Osteoblast (primary cell): ENCODE measurements at regions not wholly inside any gene's neighbourhood (a gene's known extent, or its start where the extent isn't known, plus 50 kb on each side); places are given as distances from the start of the nearest gene placed in this dataset.

ENCODE experiments used
- DNase-seq: peaks from one replicate; pipeline ENCODE4 v3.0.0; 2011; ENCODE audit warnings: low spot score, mixed read lengths; ENCODE audit not compliant: insufficient read length; ENCODE audit errors: missing footprints
- H2AFZ ChIP-seq: 2 replicates; pipeline ENCODE4 v1.6.0; 2011; ENCODE audit warnings: mild to moderate bottlenecking, low read length
- H3K27ac ChIP-seq: 2 replicates; pipeline ENCODE4 v1.5.1; 2011; ENCODE audit warnings: mild to moderate bottlenecking, low read depth, low read length, moderate library complexity
- H3K27me3 ChIP-seq: 2 replicates; pipeline ENCODE4 v1.6.0; 2012; ENCODE audit warnings: mild to moderate bottlenecking, control low read depth, inconsistent platforms, low read length, moderate library complexity; ENCODE audit not compliant: insufficient read depth
- H3K36me3 ChIP-seq: 2 replicates; pipeline ENCODE4 v1.5.1; 2011; ENCODE audit warnings: mild to moderate bottlenecking, low read length, control low read depth, moderate library complexity; ENCODE audit not compliant: insufficient read depth
- H3K4me1 ChIP-seq: 2 replicates; pipeline ENCODE4 v1.5.1; 2011; ENCODE audit warnings: mild to moderate bottlenecking, low read length, control low read depth, moderate library complexity; ENCODE audit not compliant: insufficient read depth
- H3K4me2 ChIP-seq: 2 replicates; pipeline ENCODE4 v1.6.0; 2011; ENCODE audit warnings: mild to moderate bottlenecking, low read length; ENCODE audit not compliant: insufficient read depth
- H3K4me3 ChIP-seq: fragments of 200-600 bp; sonication (generic); 3 replicates; pipeline ENCODE4 v1.5.1; 2012; ENCODE audit warnings: mild to moderate bottlenecking, low read length, inconsistent platforms; ENCODE audit not compliant: insufficient read depth
- H3K79me2 ChIP-seq: 2 replicates; pipeline ENCODE4 v1.6.0; 2012; ENCODE audit warnings: mild to moderate bottlenecking, low read length, control low read depth, inconsistent platforms; ENCODE audit not compliant: insufficient read depth
- H3K9me3 ChIP-seq: 2 replicates; pipeline ENCODE4 v1.5.1; 2011; ENCODE audit warnings: low read depth, low read length, control low read depth
- H4K20me1 ChIP-seq: 2 replicates; pipeline ENCODE4 v1.6.0; 2012; ENCODE audit warnings: mild to moderate bottlenecking, low read length, control low read depth; ENCODE audit not compliant: insufficient read depth
- TF ChIP-seq, protein P1 (sequence below): IDR thresholded peaks from 2 replicates; pipeline ENCODE4 v1.5.1; 2011; ENCODE audit warnings: mild to moderate bottlenecking, low read depth, low read length, moderate library complexity; ENCODE audit errors: extremely low read depth

GRCh38 chr16:86946981-86947380 lies 368.6 kb downstream of the FOXL1 start:
- Histone ChIP-seq H3K27me3 (no peaks in the 10 kb centered on the region), H2AFZ (no peak overlapping the region), H4K20me1 (no peaks in the 10 kb centered on the region), H3K27ac (no peak overlapping the region), H3K36me3 (no peaks in the 10 kb centered on the region), H3K79me2 (no peaks in the 10 kb centered on the region), H3K4me2 (no peak overlapping the region), H3K4me1 (peaks cover 33% of the 10 kb centered on the region), H3K4me3 (no peak overlapping the region), H3K9me3 (no peaks in the 10 kb centered on the region)
- TF ChIP-seq, protein P1, sequence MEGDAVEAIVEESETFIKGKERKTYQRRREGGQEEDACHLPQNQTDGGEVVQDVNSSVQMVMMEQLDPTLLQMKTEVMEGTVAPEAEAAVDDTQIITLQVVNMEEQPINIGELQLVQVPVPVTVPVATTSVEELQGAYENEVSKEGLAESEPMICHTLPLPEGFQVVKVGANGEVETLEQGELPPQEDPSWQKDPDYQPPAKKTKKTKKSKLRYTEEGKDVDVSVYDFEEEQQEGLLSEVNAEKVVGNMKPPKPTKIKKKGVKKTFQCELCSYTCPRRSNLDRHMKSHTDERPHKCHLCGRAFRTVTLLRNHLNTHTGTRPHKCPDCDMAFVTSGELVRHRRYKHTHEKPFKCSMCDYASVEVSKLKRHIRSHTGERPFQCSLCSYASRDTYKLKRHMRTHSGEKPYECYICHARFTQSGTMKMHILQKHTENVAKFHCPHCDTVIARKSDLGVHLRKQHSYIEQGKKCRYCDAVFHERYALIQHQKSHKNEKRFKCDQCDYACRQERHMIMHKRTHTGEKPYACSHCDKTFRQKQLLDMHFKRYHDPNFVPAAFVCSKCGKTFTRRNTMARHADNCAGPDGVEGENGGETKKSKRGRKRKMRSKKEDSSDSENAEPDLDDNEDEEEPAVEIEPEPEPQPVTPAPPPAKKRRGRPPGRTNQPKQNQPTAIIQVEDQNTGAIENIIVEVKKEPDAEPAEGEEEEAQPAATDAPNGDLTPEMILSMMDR, result no peak
- peak; percentile 35 for DNase-seq

DNA sequence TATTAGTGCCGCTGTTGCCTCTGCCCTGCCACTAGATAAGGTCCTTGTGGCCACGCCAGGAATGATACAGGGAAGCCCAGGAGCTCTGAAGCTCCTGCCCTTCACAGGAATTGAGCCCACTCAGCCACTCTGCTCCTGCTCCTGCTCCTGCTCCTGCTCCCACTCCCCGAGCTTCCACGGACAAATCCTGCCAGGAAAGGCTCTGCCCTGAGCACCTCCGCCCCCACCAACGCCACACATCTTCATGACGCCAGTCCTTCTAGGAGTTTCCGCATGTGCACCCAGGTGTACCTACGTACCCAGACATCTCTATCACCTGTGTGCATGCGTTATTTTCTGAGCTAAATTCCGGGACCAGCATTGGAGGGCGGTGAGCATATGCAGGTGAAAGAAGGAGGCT lies 369.1 kb downstream of the C16orf95 start:
- no peak overlapping the region for H3K4me2 ChIP-seq
- H2AFZ ChIP-seq, result no peak overlapping the region
- TF ChIP-seq, protein P1, result no peak
- H3K4me1 ChIP-seq, result peaks cover 35% of the 10 kb centered on the region
- no peaks in the 10 kb centered on the region for H4K20me1 ChIP-seq
- peak; percentile 4 for DNase-seq
- no peaks in the 10 kb centered on the region for H3K27me3 ChIP-seq
- H3K79me2 ChIP-seq, result no peaks in the 10 kb centered on the region
- H3K4me3 ChIP-seq, result no peak overlapping the region
- no peak overlapping the region for H3K27ac ChIP-seq
- H3K9me3 ChIP-seq, result no peaks in the 10 kb centered on the region
- no peaks in the 10 kb centered on the region for H3K36me3 ChIP-seq

DNA sequence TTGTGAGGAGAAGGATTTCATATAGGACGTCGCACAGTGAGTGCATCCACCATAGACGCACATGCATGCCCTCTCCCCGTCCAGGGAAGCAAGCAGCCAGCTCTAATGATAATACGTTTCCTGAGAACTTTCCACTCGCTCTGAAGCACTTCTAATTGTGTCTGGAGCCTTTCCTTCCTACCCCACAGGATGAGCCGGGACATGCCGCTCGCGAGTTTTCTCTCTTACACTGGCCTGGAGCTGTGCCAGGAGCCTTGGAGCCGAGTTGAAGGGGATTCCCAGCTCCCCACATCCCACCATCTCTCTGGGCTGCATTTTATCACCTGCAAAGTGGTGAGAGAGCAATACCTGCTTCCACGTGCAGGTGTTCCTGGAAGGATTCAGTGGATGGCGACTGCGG lies 368.1 kb downstream of the C16orf95 start:
- Histone ChIP-seq H3K36me3 (no peaks in the 10 kb centered on the region), H3K79me2 (no peaks in the 10 kb centered on the region), H3K27me3 (no peaks in the 10 kb centered on the region), H3K27ac (no peak overlapping the region), H3K4me2 (no peak overlapping the region), H4K20me1 (no peaks in the 10 kb centered on the region), H3K9me3 (no peaks in the 10 kb centered on the region), H2AFZ (no peak overlapping the region), H3K4me3 (no peak overlapping the region), H3K4me1 (peaks cover 34% of the 10 kb centered on the region)
- no peak for DNase-seq
- TF ChIP-seq, protein P1, result no peak

GRCh38 chr16:86949630-86950029 lies 367.6 kb downstream of the C16orf95 start:
- Histone ChIP-seq H3K4me1 (peaks cover 34% of the 10 kb centered on the region), H4K20me1 (no peaks in the 10 kb centered on the region), H3K27me3 (no peaks in the 10 kb centered on the region), H3K4me2 (no peak overlapping the region), H3K27ac (no peak overlapping the region), H3K79me2 (no peaks in the 10 kb centered on the region), H3K4me3 (no peak overlapping the region), H3K36me3 (no peaks in the 10 kb centered on the region), H2AFZ (no peak overlapping the region), H3K9me3 (no peaks in the 10 kb centered on the region)
- TF ChIP-seq, protein P1, result no peak
- peak; percentile 50 for DNase-seq
